ENCODE measurements at regions not wholly inside any gene's neighbourhood (a gene's known extent, or its start where the extent isn't known, plus 50 kb on each side); places are given as distances from the start of the nearest gene placed in this dataset.

- H3K4me3 Mint-ChIP-seq, result no peak overlapping the region
Measured at GRCh38 chr5:4906786-4907185, 233.3 kb upstream of the ADAMTS16 start.

GRCh38 chr5:4907571-4907970, 232.6 kb upstream of the ADAMTS16 start:
- H3K36me3 Mint-ChIP-seq, result no peaks in the 10 kb centered on the region
- DNase-seq (no peak), ATAC-seq (no peak)
- H3K4me1 Mint-ChIP-seq, result no peaks in the 10 kb centered on the region
- CTCF ChIA-PET, result no interaction called here
- peaks cover 5% of the 10 kb centered on the region for H3K9me3 Mint-ChIP-seq (ENCODE audit: low read depth)
- H3K27ac Mint-ChIP-seq, result no peak overlapping the region
- H3K27me3 Mint-ChIP-seq, result no peaks in the 10 kb centered on the region
- H3K4me3 Mint-ChIP-seq, result no peak overlapping the region

More at GRCh38 chr5:4906786-4907185, 233.3 kb upstream of the ADAMTS16 start:
- no peak overlapping the region for H3K27ac Mint-ChIP-seq
- H3K4me1 Mint-ChIP-seq, result no peaks in the 10 kb centered on the region
- H3K9me3 Mint-ChIP-seq (ENCODE audit: low read depth), result peaks cover 5% of the 10 kb centered on the region
- DNase-seq (no peak), ATAC-seq (no peak)
- H3K36me3 Mint-ChIP-seq, result no peaks in the 10 kb centered on the region
- CTCF ChIA-PET, result no interaction called here
- no peaks in the 10 kb centered on the region for H3K27me3 Mint-ChIP-seq

- no peak for ATAC-seq
Measured at GRCh38 chr5:4909086-4909485, 231.0 kb upstream of the ADAMTS16 start.

GRCh38 chr5:4911646-4912403, 228.3 kb upstream of the ADAMTS16 start:
- Mint-ChIP-seq H3K27ac (no peak overlapping the region), H3K4me3 (no peak overlapping the region)
- CTCF ChIA-PET, result no interaction called here

More at GRCh38 chr5:4909086-4909485, 231.0 kb upstream of the ADAMTS16 start:
- Mint-ChIP-seq H3K9me3 (ENCODE audit: low read depth) (peaks cover 3% of the 10 kb centered on the region), H3K4me3 (no peak overlapping the region), H3K27ac (no peak overlapping the region), H3K27me3 (no peaks in the 10 kb centered on the region), H3K36me3 (no peaks in the 10 kb centered on the region), H3K4me1 (no peaks in the 10 kb centered on the region)
- DNase-seq, result no peak
- CTCF ChIA-PET, result no interaction called here

GRCh38 chr5:4921929-4922328, 218.2 kb upstream of the ADAMTS16 start:
- CTCF ChIA-PET, result no interaction called here
- Mint-ChIP-seq H3K9me3 (ENCODE audit: low read depth) (peaks cover 4% of the 10 kb centered on the region), H3K4me3 (no peak overlapping the region), H3K4me1 (no peaks in the 10 kb centered on the region), H3K36me3 (no peaks in the 10 kb centered on the region), H3K27me3 (no peaks in the 10 kb centered on the region), H3K27ac (no peak overlapping the region)
- DNase-seq, result no peak
- ATAC-seq, result no peak

More at GRCh38 chr5:4911646-4912403, 228.3 kb upstream of the ADAMTS16 start:
- Mint-ChIP-seq H3K9me3 (ENCODE audit: low read depth) (peaks cover 3% of the 10 kb centered on the region), H3K27me3 (no peaks in the 10 kb centered on the region), H3K36me3 (no peaks in the 10 kb centered on the region), H3K4me1 (no peaks in the 10 kb centered on the region)
- ATAC-seq, result no peak
- no peak for DNase-seq

GRCh38 chr5:4924577-4924976, 215.6 kb upstream of the ADAMTS16 start:
- Mint-ChIP-seq H3K9me3 (ENCODE audit: low read depth) (peaks cover 2% of the 10 kb centered on the region), H3K4me3 (no peak overlapping the region), H3K27me3 (no peaks in the 10 kb centered on the region)

GRCh38 chr5:4927097-4927496, 213.0 kb upstream of the ADAMTS16 start:
- Mint-ChIP-seq H3K4me1 (no peaks in the 10 kb centered on the region), H3K9me3 (ENCODE audit: low read depth) (no peaks in the 10 kb centered on the region), H3K36me3 (no peaks in the 10 kb centered on the region), H3K27me3 (no peaks in the 10 kb centered on the region), H3K27ac (no peak overlapping the region), H3K4me3 (no peak overlapping the region)
- ATAC-seq, result no peak
- CTCF ChIA-PET, result no interaction called here
- DNase-seq, result no peak

More at GRCh38 chr5:4924577-4924976, 215.6 kb upstream of the ADAMTS16 start:
- Mint-ChIP-seq H3K27ac (no peak overlapping the region), H3K4me1 (no peaks in the 10 kb centered on the region), H3K36me3 (no peaks in the 10 kb centered on the region)
- CTCF ChIA-PET, result no interaction called here
- no peak for ATAC-seq
- no peak for DNase-seq

GRCh38 chr5:4928409-4928808, 211.7 kb upstream of the ADAMTS16 start:
- ATAC-seq, result no peak

GRCh38 chr5:4929092-4929655, 211.0 kb upstream of the ADAMTS16 start:
- CTCF ChIA-PET, result no interaction called here
- ATAC-seq, result no peak
- no peaks in the 10 kb centered on the region for H3K36me3 Mint-ChIP-seq

More at GRCh38 chr5:4928409-4928808, 211.7 kb upstream of the ADAMTS16 start:
- Mint-ChIP-seq H3K4me3 (no peak overlapping the region), H3K9me3 (ENCODE audit: low read depth) (peaks cover under 1% of the 10 kb centered on the region), H3K27ac (no peak overlapping the region), H3K4me1 (no peaks in the 10 kb centered on the region), H3K27me3 (no peaks in the 10 kb centered on the region), H3K36me3 (no peaks in the 10 kb centered on the region)
- no peak for DNase-seq
- CTCF ChIA-PET, result no interaction called here

GRCh38 chr5:4939042-4939781, 200.9 kb upstream of the ADAMTS16 start:
- ATAC-seq (no peak), DNase-seq (no peak)
- Mint-ChIP-seq H3K36me3 (no peaks in the 10 kb centered on the region), H3K4me3 (no peak overlapping the region), H3K27me3 (no peaks in the 10 kb centered on the region), H3K4me1 (no peaks in the 10 kb centered on the region), H3K27ac (no peak overlapping the region), H3K9me3 (ENCODE audit: low read depth) (no peaks in the 10 kb centered on the region)
- CTCF ChIA-PET, result no interaction called here

More at GRCh38 chr5:4929092-4929655, 211.0 kb upstream of the ADAMTS16 start:
- Mint-ChIP-seq H3K27ac (no peak overlapping the region), H3K27me3 (no peaks in the 10 kb centered on the region), H3K9me3 (ENCODE audit: low read depth) (peaks cover 3% of the 10 kb centered on the region), H3K4me1 (no peaks in the 10 kb centered on the region), H3K4me3 (no peak overlapping the region)
- DNase-seq, result no peak

- DNase-seq, result no peak
- H3K9me3 Mint-ChIP-seq (ENCODE audit: low read depth), result no peaks in the 10 kb centered on the region
- ATAC-seq, result no peak
- no peaks in the 10 kb centered on the region for H3K27me3 Mint-ChIP-seq
- H3K27ac Mint-ChIP-seq, result no peak overlapping the region
- H3K4me1 Mint-ChIP-seq, result no peaks in the 10 kb centered on the region
- H3K36me3 Mint-ChIP-seq, result no peaks in the 10 kb centered on the region
- H3K4me3 Mint-ChIP-seq, result no peak overlapping the region
- CTCF ChIA-PET, result interaction anchor here (1.2 kb wide), 1 partner anchor 15 kb away, joined by 3 read pairs; no protein-coding TSS in a partner anchor
Measured at GRCh38 chr5:4941161-4941560, 199.0 kb upstream of the ADAMTS16 start.

- no peak overlapping the region for H3K27ac Mint-ChIP-seq
- H3K9me3 Mint-ChIP-seq (ENCODE audit: low read depth), result no peaks in the 10 kb centered on the region
- no peaks in the 10 kb centered on the region for H3K27me3 Mint-ChIP-seq
- CTCF ChIA-PET, result interaction anchor here (0.7 to 1.2 kb wide), 2 partner anchors 14 to 62 kb away, joined by 3 read pairs; no protein-coding TSS in a partner anchor
- DNase-seq (no peak), ATAC-seq (no peak)
- no peaks in the 10 kb centered on the region for H3K4me1 Mint-ChIP-seq
- no peak overlapping the region for H3K4me3 Mint-ChIP-seq
- no peaks in the 10 kb centered on the region for H3K36me3 Mint-ChIP-seq
Measured at GRCh38 chr5:4941957-4942830, 197.9 kb upstream of the ADAMTS16 start.

GRCh38 chr5:4942831-4943178, 197.3 kb upstream of the ADAMTS16 start:
- no peaks in the 10 kb centered on the region for H3K9me3 Mint-ChIP-seq (ENCODE audit: low read depth)
- no peak overlapping the region for H3K27ac Mint-ChIP-seq
- H3K4me1 Mint-ChIP-seq, result no peaks in the 10 kb centered on the region
- no peak overlapping the region for H3K4me3 Mint-ChIP-seq
- DNase-seq (no peak), ATAC-seq (no peak)
- no peaks in the 10 kb centered on the region for H3K27me3 Mint-ChIP-seq
- H3K36me3 Mint-ChIP-seq, result no peaks in the 10 kb centered on the region
- CTCF ChIA-PET, result no interaction called here

All from activated CD8-positive, alpha-beta memory T cell treated with anti-CD3 and anti-CD28 coated beads, Interleukin-2, amount 10 ng/mL, durations not matched to agents 7 days and 5 days (primary cell).